GM18511 (cell line): ENCODE measurements at regions not wholly inside any gene's neighbourhood (a gene's known extent, or its start where the extent isn't known, plus 50 kb on each side); places are given as distances from the start of the nearest gene placed in this dataset.
A peak's percentile ranks its signal among the peaks of the same experiment; 100 is the strongest.

ENCODE experiments used
- ATAC-seq: cut with Tn5 transposase; IDR thresholded peaks from one replicate; pipeline ENCODE4 v1.9.1; 2021; ENCODE audit warnings: mild to moderate bottlenecking, moderate library complexity; ENCODE audit not compliant: unreplicated experiment

DNA sequence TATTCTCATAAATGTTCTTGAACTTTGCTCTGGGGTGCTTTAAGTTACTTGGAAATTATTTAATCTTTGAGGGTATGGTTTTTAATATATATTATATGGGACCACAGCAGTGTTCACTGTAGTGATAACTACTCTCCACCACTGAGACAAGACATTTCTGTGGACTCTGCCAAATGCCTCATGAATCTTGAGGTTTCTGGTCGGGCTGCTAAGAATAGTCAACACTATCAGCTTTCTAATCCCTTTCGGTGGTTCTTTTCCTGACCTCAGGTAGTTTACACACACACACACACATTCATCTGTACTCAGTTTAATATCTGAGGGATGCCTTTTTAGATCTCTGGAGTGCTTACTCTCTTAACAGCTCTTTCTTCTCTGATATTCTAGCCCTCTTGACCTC lies 500.7 kb downstream of the MAFB start:
- ATAC-seq: no peak

DNA sequence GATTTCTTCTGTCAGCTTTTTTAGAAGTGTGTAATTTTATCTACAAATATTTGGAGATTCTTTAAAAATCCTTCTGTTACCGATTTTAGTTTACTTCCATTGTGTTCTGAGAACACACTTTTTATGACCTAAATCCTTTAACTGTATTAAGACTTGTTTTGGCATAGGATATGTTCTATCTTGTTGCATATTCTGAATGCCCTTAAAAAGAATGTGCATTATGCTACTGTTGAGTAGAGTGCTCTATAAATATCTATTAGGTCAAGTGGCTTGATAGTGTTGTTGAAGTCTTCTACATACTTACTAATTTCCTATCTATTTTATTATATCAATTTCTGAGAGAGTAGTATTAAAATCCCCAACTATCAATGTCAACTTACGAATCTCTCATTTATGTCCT lies 502.2 kb downstream of the MAFB start:
- ATAC-seq: no peak

DNA sequence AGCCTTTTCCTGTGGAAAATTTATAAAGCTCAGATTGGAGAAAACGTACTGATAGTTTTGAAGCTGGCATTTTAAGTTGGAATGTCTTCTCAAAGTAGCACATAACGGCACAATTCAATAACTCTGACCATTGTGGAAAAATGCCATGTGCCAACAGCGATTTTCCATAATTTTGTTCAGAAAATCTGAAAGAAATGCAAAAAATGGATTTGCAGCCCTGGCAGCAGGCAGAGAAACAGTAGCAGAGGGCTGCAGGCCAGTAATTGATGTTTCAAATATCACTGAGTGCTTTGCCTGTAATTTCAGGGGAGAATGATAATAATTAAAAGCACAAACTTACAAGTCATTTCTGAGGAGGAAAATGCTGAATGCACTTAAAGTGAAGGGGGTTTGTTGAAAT lies 507.4 kb downstream of the MAFB start:
- no peak for ATAC-seq

DNA sequence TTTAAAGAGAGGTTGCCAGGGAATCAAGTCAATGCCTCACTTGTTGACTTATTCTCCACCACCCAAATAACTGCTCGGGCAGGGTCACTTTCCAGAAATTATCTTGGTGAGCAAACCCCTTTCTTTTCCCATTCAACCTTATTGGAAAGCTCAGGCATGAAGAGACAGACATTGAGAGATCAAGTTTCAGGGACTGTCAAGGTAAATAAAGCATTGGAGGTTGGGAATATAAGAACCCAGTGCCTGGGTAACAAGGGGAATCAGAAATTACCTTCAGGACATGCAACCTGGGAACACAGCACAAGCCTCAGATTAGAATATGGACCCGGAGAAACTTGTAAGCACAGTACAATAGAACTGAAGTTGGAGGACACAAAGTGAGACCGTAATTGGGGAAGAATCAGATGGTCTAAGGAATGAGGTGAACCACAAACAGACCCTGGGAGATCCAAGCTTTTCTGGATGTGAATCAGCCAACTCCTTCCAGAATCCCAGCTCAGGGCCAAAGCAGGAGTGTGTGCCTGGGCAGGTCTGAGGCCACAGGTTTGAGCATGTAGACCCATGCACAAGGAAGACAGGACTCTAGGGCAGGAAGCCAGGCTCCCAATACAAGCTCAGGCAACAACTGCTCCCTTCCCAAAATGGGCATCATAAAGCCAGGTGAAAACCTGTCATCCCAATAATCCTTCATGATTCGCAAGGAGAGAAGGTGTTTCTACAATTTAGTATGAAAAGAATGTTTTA lies 512.8 kb downstream of the MAFB start:
- ATAC-seq: no peak

DNA sequence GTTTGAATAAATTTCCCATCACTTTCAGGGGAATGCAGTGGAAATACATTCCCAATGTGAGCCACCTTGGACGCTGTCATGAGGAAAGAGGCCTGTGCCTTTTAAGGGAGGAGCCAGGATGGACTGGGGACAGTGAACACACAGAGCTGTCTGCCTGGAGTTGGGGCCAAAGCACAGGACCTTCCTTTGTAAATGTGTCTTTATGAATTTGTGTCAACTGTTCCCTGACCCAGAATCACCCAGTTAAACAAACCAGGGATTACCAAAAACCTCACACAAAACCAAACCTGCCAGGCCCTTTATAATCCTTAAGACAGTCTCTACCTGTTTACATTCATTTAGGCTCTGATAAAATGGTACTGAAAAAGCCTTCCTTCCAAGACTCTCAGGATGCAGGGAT lies 513.7 kb downstream of the MAFB start:
- ATAC-seq: no peak

DNA sequence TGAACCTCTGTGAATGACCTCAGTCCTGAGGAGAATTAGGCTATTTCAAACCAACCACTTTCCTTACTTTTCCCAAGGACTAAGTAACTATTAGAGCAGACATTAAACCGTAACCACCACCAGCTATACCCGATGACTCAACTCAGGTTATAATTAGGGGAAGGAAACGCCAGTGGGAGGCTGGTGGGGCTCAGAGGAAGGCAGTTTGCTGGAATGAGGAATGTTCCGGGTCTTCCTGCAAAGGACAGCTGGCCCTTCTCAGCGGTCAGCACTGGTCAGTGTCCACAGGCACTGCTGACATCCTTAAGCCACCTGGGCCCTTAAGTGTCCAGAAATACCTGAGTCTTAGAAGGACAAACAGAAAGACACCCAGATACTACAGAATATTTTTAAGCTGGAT lies 515.2 kb downstream of the MAFB start:
- no peak for ATAC-seq

DNA sequence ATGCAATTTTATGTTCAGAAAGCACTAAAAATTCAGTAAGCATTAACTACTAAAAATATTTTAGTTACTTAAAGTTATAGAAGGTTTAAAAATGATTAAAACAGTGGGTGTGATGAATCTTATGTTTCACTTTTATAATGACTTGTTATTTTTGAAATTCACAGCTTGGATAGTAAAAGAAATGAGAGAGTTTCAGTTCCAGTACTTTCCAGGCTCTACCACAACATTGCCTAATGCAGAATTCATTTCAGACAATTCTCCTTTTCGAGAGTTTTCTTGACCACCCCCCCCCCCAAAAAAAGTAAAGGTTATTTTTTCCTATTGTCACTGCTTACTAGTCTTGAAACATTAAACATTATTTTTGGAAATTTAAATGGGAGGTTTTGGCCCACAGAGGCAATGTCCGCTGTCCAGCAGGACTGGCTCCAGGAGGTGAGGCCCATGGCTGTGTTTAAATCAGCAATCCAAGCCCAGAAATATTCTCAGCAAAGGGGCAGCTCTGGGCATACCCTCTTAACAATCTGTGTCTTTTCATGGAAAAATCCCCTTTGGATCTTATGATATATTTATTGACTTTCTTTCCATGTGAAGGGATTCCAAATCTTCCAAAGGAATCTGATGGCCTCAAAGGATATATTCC lies 519.9 kb downstream of the MAFB start:
- ATAC-seq: no peak

DNA sequence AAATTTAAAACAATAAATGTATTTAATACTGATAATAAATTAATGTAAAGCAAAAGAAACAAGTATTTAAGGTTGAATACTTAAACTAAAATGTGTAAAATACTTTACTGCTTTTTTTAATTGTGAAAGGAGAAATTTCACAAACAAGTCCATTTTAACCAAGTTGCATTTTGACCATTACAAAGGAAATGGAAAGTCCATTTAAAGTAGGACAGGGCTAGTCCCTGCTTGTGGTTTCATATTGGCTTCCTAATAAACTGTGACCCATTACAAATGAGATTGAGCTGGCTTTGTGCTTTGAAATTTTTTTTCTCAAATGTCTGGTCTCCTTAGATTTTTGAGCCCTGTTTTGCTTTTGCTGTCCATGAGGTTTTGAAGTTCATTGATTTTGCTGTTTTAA lies 527.6 kb downstream of the MAFB start:
- no peak for ATAC-seq

DNA sequence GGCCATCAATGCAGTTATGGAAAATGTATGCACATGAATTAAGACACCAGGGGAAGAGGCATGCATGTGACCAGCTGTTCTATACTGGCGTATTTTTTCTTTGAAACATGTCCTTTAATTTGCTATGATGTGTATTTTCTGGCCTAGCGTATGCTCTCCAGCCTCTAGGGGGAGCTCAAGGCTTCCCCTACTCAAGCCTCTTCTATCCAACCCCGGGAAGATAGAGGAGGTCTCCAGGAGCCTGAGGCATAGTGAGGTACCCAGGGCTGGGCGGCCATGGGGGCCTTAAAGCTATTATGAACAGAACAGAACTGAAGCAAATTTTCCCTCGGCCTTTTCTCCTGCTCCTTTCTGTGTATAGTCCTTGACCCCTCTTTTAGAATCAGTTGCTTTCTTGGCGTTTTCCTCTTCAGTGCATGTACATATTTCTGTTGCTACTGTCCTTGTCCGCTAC lies 528.9 kb downstream of the MAFB start:
- peak; percentile 47 for ATAC-seq

DNA sequence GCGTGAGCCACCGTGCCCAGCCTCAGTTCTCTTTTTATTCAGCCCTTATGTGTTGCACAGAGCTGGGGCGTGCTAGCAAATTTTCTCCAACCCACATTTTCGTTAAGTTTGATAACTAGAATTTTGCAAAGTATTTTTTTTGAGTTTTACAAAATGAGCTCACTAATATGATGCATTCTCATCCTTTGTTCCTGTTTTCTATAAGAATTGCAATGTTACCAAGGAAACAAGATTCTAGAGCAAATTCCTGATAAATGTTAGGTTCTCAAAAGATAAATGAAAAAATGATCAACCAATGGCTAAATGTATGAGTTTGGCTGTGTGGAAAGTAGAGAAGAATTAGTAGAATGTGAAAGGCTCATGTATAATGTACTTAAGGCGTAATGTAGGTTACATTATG lies 529.8 kb downstream of the MAFB start:
- no peak for ATAC-seq

DNA sequence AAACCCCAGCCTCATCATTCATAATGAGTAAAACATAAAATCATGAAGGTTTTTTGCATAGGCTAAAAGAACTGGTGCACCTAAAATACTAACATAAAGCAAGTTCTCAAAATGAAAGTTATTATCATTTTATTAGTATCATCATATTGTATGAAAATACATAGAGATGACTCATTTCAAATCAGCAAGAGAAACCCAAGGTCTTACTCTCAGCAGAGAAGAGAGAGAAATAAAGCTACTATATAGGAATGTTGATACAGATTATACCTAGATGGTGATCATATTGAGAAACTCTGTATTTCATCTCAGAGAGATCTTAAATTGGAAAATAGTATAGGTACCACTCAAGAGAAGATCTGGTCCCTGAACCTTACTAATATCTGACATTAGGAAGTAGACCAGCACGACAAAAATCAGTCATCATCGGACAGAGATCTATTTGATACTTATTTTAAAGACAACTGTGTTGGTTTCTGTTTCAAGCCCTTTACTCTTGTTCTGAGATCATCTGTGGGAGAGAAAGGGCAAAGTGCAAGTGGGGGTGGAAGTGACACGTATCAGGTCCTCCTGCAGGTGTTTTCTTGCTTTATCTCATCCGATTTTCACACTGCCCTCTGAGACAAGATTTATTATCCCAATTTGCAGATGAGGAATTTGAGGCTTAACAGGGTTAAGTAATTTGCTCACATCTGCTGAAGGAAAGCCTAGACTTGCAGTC lies 532.3 kb downstream of the MAFB start:
- peak; percentile 95 for ATAC-seq

DNA sequence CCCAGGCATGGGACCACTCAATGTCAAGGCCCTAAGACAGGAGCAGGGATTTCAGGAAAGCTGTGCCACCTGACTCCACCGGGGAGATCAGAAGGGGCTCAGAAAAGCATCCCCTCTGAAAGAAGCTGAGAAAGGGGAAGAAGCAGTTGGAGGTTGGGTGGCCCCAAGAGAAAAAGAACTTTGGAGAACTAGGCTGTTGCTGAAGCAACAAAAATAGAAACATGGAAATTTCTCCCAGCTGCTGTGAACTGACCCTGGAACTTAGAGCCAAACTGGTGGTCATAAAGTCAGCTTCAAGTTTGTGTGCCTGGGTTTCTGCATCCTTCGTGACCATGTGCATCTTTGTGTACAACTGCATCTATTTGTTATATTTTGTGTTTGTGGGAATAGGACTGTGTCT lies 534.5 kb downstream of the MAFB start:
- ATAC-seq: no peak

DNA sequence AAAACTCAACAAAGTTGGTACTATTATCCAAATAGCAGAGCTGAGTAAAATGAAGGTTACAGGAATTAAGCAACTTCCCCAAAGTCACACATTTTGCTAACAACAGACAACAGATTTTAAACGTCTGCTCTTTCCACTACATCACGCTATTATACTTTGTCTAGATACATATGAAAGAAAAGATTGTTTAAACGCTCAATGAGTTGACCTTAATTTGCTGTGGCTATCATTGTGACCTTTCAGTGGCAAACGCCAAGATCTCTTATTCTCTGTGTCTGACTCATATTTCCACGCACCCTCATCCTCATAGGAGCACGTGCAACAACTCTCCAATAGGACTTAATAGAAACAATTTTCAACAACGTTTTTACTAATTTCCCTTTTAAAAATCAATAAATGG lies 540.1 kb downstream of the MAFB start:
- ATAC-seq: no peak

DNA sequence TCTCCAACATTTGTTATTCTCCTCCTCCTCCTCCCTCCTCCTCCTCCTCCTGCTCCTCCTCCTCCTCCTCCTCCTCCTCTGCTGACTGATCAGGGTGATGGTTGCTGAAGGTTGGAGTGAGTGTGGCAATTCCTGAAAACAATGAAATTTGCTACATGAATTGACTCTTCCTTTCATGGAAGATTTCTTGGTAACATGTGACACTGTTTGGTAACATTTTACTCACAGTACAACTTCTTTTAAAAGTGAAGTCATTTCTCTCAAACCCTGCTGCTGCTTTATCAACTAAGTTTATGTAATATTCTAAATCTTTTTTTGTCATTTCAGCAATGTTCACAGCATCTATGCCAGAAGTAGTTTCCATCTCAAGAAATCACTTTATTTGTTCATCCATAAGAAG lies 543.0 kb downstream of the MAFB start:
- ATAC-seq: no peak

DNA sequence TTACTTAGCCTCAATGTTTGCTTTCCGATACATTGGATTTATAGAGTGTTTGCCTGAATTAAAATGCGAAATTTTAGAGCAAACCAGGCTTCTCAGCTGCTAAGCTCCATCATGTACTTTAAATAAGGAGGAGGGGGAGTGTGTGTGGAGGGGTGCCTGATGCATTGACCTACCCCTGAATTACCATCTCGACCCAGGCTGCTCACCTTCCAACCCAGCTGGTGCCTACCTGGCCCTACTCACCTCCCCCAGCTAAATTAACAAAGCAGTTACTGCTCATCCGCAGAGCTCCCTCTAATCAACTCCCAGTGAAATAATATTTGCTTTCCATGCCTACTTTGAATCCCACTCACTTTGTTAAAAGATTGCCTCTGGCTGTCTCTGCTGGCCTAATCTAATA lies 544.5 kb downstream of the MAFB start:
- ATAC-seq: no peak

DNA sequence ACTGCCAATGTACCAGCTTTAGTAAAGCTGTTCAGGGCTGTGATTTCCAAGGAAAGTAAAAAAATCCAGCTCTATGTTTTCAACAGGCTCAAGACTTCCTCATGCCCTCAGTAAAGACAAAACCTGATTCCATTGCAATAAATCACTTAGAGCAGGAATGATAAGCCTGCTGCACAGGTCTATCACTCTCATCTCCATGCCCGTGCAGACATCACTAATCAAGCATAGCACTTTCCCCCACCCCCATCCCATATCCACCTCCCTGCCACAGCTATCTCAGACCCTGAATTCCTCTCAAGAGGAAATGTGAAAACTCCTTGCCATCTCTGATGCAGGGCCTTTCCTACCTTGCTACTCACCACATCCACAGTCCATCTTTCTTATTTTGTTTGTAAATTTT lies 554.9 kb downstream of the MAFB start:
- no peak for ATAC-seq

DNA sequence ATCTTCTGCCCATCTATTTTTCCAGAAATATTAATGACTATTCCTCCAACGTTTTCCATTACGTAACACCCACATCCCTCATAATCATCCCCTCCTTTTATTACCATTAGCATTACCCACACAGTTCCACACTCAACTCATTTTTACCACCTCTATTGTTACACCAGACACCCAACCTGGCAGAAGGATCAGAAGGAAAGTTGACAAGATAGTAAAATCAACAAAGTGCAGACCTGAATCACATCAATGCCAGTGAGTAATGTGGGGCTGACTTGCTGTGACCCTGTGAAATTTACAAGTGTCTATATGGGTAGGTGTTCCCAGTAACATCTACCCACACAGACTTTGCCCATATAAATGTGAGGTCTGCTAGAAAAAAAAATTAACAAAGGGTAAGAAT lies 568.2 kb downstream of the MAFB start:
- ATAC-seq: no peak

DNA sequence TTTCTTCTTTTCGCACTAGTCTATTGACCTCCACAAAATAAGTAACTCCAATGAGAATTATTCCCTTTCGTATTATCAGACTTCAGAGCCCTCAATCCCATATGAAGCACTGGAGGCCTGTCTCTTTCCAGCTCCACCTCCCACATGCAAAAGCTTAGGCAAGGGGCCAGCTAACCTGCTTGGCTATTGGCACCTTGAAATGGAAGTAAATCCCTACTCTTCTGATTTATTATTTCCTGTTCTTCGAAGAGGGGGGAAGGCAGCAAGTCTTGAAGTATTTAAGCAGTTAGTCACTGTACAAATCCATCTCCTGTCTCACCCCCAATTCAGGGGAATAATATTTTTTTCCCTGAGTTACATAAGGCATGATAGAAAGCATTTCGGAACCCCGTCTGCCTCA lies 577.8 kb downstream of the MAFB start:
- ATAC-seq: no peak

DNA sequence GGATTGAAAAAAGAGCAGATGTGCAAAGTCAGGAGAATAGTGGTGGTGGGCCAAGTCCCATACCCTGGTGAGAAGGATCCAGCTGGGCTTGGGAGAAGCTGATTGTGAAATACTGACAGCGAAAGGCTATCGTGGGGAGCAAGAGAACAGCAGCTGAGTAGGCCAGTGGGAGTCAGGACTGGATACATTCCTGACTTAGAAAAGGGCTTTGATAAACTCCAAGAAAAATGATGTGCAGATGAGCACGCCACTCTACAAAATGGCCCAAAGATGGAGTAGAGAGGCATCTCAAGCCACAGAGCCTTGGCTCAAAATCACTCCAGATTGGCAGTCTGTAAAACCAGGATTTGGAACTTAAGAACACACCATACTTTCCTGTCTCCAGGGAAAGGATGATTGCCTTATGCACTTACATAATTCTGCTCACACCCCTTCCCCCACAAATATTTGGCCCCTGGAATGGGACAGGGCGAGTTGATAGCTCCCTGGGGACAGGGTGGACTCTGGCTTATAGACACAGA lies 578.7 kb downstream of the MAFB start:
- no peak for ATAC-seq

DNA sequence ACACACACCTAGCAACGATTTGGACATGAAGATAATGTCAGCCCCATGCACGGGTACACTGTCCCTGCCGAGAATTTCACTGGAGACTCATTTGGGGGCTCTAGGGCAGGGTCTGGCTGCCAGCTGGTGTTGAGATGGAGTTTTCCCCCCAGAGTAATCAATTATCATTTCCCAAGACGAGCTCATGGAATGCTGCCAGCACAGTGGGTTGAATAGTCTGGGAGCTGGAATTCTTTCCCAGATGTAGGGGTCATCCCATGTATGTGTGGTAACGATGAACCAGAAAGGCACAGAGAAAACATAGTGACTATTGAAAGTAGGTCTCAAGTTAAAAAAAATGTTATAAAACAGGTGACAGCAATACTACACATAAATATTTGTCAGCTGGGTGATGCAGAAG lies 579.9 kb downstream of the MAFB start:
- ATAC-seq: no peak

DNA sequence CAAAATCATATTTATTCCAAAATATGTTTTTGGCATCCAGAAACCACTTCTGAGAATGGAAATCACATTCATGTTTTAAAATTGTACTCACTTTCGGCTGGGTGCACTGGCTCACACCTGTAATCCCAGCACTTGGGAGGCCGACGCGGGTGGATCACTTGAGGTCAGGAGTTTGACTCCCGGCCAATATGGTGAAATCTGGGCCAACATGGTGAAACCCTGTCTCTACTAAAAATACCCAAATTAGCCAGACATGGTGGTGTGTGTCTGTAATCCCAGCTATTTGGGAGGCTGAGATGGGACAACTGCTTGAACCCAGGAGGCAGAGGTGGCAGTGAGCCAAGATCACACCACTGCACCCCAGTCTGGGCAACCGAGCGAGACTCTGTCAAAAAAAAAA lies 580.7 kb downstream of the MAFB start:
- no peak for ATAC-seq

DNA sequence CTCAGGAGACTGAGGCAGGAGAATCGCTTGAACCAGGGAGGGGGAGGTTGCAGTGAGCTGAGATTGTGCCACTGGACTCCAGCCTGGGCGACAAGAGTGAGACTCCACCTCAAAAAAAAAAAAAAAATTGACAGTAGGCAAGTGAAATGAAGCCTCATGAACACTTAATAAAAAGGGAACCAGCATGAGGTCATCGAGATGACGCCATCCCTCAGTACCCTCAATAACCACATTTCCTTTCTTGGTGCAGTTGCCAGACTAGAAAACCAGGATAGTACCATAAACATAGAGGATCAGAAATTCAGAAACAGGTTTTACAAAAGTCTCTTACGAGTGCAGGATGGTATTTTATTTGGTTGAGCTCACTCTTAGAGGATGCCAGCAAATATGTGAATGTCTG lies 584.1 kb downstream of the MAFB start:
- ATAC-seq: no peak
